H1 (cell line): ENCODE measurements at regions not wholly inside any gene's neighbourhood (a gene's known extent, or its start where the extent isn't known, plus 50 kb on each side); places are given as distances from the start of the nearest gene placed in this dataset.

ENCODE experiments used
- CTCF ChIA-PET: fragments of 300-600 bp; sonication (Branson Sonifier 250); formaldehyde crosslinking; loops from one replicate; lab custom pipeline; 2021; ENCODE audit not compliant: partially characterized antibody; lab: Charles Lee
- POLR2A ChIA-PET: fragments of 300-600 bp; sonication (Branson Sonifier 250); formaldehyde crosslinking; loops from one replicate; lab custom pipeline; 2021; ENCODE audit warnings: inconsistent platforms; ENCODE audit not compliant: partially characterized antibody; lab: Charles Lee
- DNase-seq, 2 experiments: peaks; one replicate each; pipeline versions ENCODE4 v3.0.0 to v3.0.0-alpha.2; 2010 to 2022; ENCODE audit warnings: low spot score in 2 of 2, low read depth in 1 of 2, mixed read lengths in 1 of 2
- FAIRE-seq: peaks from 2 replicates; lab custom pipeline; 2011; peaks lifted over from hg19 to GRCh38; lab: Jason Lieb, UNC
- H2AFZ ChIP-seq: 2 replicates; pipeline ENCODE4 v1.8.1; 2012; ENCODE audit warnings: low read length, inconsistent platforms
- H2AK5ac ChIP-seq: 2 replicates; pipeline ENCODE4 v1.6.1; 2013; ENCODE audit warnings: low read depth, low read length
- H2BK120ac ChIP-seq: replicated peaks from 2 replicates; pipeline ENCODE3; 2013; ENCODE audit warnings: low read depth, low read length, inconsistent platforms
- H2BK12ac ChIP-seq: 2 replicates; pipeline ENCODE4 v1.6.1; 2013; ENCODE audit warnings: low read depth, low read length
- H2BK15ac ChIP-seq: 2 replicates; pipeline ENCODE4 v1.6.1; 2013; ENCODE audit warnings: low read length
- H2BK20ac ChIP-seq: 2 replicates; pipeline ENCODE4 v1.6.1; 2013; ENCODE audit warnings: low read length
- H2BK5ac ChIP-seq: 2 replicates; pipeline ENCODE4 v1.6.1; 2013; ENCODE audit warnings: low read depth, low read length
- H3K14ac ChIP-seq: 2 replicates; pipeline ENCODE4 v1.6.1; 2013; ENCODE audit warnings: inconsistent platforms; ENCODE audit not compliant: insufficient read length
- H3K18ac ChIP-seq: 2 replicates; pipeline ENCODE4 v1.6.1; 2013; ENCODE audit warnings: low read length; ENCODE audit errors: extremely low read depth
- H3K23ac ChIP-seq: 2 replicates; pipeline ENCODE4 v1.6.1; 2013; ENCODE audit warnings: inconsistent platforms; ENCODE audit not compliant: insufficient read length
- H3K23me2 ChIP-seq: 2 replicates; pipeline ENCODE4 v1.6.1; 2013; ENCODE audit warnings: low read depth, low read length
- H3K27ac ChIP-seq: 2 replicates; pipeline ENCODE4 v1.6.1; 2011; ENCODE audit warnings: low read depth, low read length, inconsistent platforms
- H3K27me3 ChIP-seq, 4 experiments: replicated peaks in 1 of 4; 1 replicate in 1 of 4; 2 replicates in 3 of 4; pipeline versions ENCODE4 v1.6.1 to v1.8.1; 2011 to 2013; ENCODE audit warnings: low read length in 3 of 4, mild to moderate bottlenecking in 3 of 4, inconsistent platforms in 2 of 4, mixed read lengths in 2 of 4, moderate library complexity in 1 of 4; ENCODE audit not compliant: control insufficient read depth in 3 of 4, insufficient read depth in 3 of 4; ENCODE audit errors: extremely low read depth in 1 of 4
- H3K36me3 ChIP-seq, 4 experiments: 2 replicates each; pipeline versions ENCODE4 v1.6.1 to v1.8.1; 2011 to 2013; ENCODE audit warnings: mild to moderate bottlenecking in 4 of 4, low read length in 3 of 4, moderate library complexity in 2 of 4, control low read depth in 1 of 4, inconsistent platforms in 1 of 4; ENCODE audit not compliant: insufficient read depth in 4 of 4, control insufficient read depth in 2 of 4
- H3K4ac ChIP-seq: replicated peaks from 2 replicates; pipeline ENCODE3; 2013; ENCODE audit warnings: low read length, low read depth, mixed read lengths, inconsistent platforms; ENCODE audit not compliant: insufficient read length
- H3K4me1 ChIP-seq, 4 experiments: replicated peaks in 1 of 4; 1 replicate in 1 of 4; 2 replicates in 3 of 4; pipeline versions ENCODE4 v1.6.1 to v1.8.1; 2011 to 2013; ENCODE audit warnings: low read length in 3 of 4, inconsistent platforms in 2 of 4, mixed read lengths in 1 of 4; ENCODE audit not compliant: insufficient read depth in 4 of 4, control insufficient read depth in 3 of 4
- H3K4me2 ChIP-seq, 2 experiments: 2 replicates each; pipeline versions ENCODE4 v1.6.1 to v1.8.1; 2011 to 2013; ENCODE audit warnings: low read depth in 2 of 2, low read length in 2 of 2, control low read depth in 1 of 2, inconsistent platforms in 1 of 2, mild to moderate bottlenecking in 1 of 2; ENCODE audit not compliant: insufficient read depth in 1 of 2
- H3K4me3 ChIP-seq, 4 experiments: fragments of 200-600, 300-600 bp in 1 of 4; sonication (generic), shearing (Covaris generic), sonication (Bioruptor Twin) in 1 of 4; 2 replicates each; pipeline versions ENCODE4 v1.5.1 to v1.8.1; 2011 to 2016; ENCODE audit warnings: low read length in 4 of 4, low read depth in 3 of 4, control low read depth in 2 of 4, inconsistent platforms in 2 of 4, mild to moderate bottlenecking in 2 of 4, mixed read lengths in 1 of 4, moderate library complexity in 1 of 4; ENCODE audit not compliant: insufficient read depth in 2 of 4; ENCODE audit errors: extremely low read depth in 1 of 4
- H3K56ac ChIP-seq: replicated peaks from 2 replicates; pipeline ENCODE3; 2013; ENCODE audit warnings: low read depth, mild to moderate bottlenecking, mixed read lengths, low read length, inconsistent platforms; ENCODE audit not compliant: insufficient read length
- H3K79me1 ChIP-seq: 2 replicates; pipeline ENCODE4 v1.6.1; 2013; ENCODE audit warnings: low read depth, low read length, control low read depth
- H3K79me2 ChIP-seq, 2 experiments: 2 replicates each; pipeline versions ENCODE4 v1.6.1 to v1.8.1; 2012 to 2013; ENCODE audit warnings: low read length in 2 of 2, mild to moderate bottlenecking in 2 of 2, inconsistent platforms in 1 of 2; ENCODE audit not compliant: insufficient read depth in 2 of 2, control insufficient read depth in 1 of 2
- H3K9ac ChIP-seq, 4 experiments: replicated peaks in 1 of 4; 1 replicate in 1 of 4; 2 replicates in 3 of 4; pipeline versions ENCODE4 v1.6.1 to v1.8.1; 2011 to 2013; ENCODE audit warnings: low read depth in 3 of 4, low read length in 3 of 4, control low read depth in 2 of 4, mild to moderate bottlenecking in 2 of 4, moderate library complexity in 2 of 4, inconsistent platforms in 1 of 4; ENCODE audit errors: extremely low read depth in 1 of 4
- H3K9me3 ChIP-seq, 2 experiments: 2 replicates each; pipeline versions ENCODE4 v1.6.1 to v1.8.1; 2012 to 2013; ENCODE audit warnings: mild to moderate bottlenecking in 2 of 2, moderate library complexity in 2 of 2, control low read depth in 1 of 2, inconsistent platforms in 1 of 2, low read depth in 1 of 2, low read length in 1 of 2, mixed read lengths in 1 of 2; ENCODE audit not compliant: insufficient read depth in 2 of 2
- H4K20me1 ChIP-seq, 2 experiments: replicated peaks in 1 of 2; 2 replicates each; pipeline versions ENCODE3 to v1.8.1; 2011 to 2013; ENCODE audit warnings: inconsistent platforms in 2 of 2, low read length in 2 of 2, mild to moderate bottlenecking in 1 of 2; ENCODE audit not compliant: insufficient read depth in 2 of 2, control insufficient read depth in 1 of 2
- H4K5ac ChIP-seq: 2 replicates; pipeline ENCODE4 v1.6.1; 2013; ENCODE audit warnings: low read length, low read depth, mixed read lengths, inconsistent platforms; ENCODE audit not compliant: insufficient read length
- H4K8ac ChIP-seq: 2 replicates; pipeline ENCODE4 v1.8.0; 2013; ENCODE audit warnings: mild to moderate bottlenecking, moderate library complexity, low read length, inconsistent platforms; ENCODE audit not compliant: insufficient read depth; ENCODE audit errors: extremely low read depth
- H4K91ac ChIP-seq: replicated peaks from 2 replicates; pipeline ENCODE3; 2013; ENCODE audit warnings: low read length, mixed read lengths, inconsistent platforms; ENCODE audit not compliant: insufficient read length
- BACH1 ChIP-seq: IDR thresholded peaks from 2 replicates; pipeline ENCODE4 v1.6.1; 2012; ENCODE audit warnings: low read length, improper control_type of control experiment
- CEBPB ChIP-seq: IDR thresholded peaks from 2 replicates; pipeline ENCODE4 v1.6.1; 2012; ENCODE audit warnings: low read depth, low read length
- CHD1 ChIP-seq: IDR thresholded peaks from 2 replicates; pipeline ENCODE4 v1.6.1; 2012; ENCODE audit warnings: low read depth, low read length, improper control_type of control experiment
- CREB1 ChIP-seq: IDR thresholded peaks from 2 replicates; pipeline ENCODE4 v1.6.1; 2012; ENCODE audit warnings: inconsistent platforms
- CTCF ChIP-seq, 3 experiments: IDR thresholded peaks; 1 replicate in 2 of 3; 2 replicates in 1 of 3; pipeline versions ENCODE4 v1.5.1 to v1.6.1; 2011; ENCODE audit warnings: low read length in 3 of 3, mild to moderate bottlenecking in 3 of 3, inconsistent platforms in 2 of 3, low read depth in 1 of 3, moderate library complexity in 1 of 3; ENCODE audit not compliant: insufficient read depth in 1 of 3; ENCODE audit errors: control extremely low read depth in 1 of 3
- GTF2F1 ChIP-seq: IDR thresholded peaks from 2 replicates; pipeline ENCODE4 v1.6.1; 2012; ENCODE audit warnings: low read depth, low read length, improper control_type of control experiment, borderline replicate concordance
- KDM4A ChIP-seq: IDR thresholded peaks from one replicate; pipeline ENCODE4 v1.7.1; 2012; ENCODE audit warnings: low read depth, mild to moderate bottlenecking, moderate library complexity, low read length, inconsistent platforms; ENCODE audit not compliant: severe bottlenecking
- MAFK ChIP-seq: IDR thresholded peaks from 2 replicates; pipeline ENCODE4 v1.6.1; 2012; ENCODE audit warnings: low read depth, mild to moderate bottlenecking, improper control_type of control experiment, low read length
- NANOG ChIP-seq: IDR thresholded peaks from 2 replicates; pipeline ENCODE4 v1.6.1; 2011; ENCODE audit warnings: low read length, low read depth, mild to moderate bottlenecking, inconsistent platforms; ENCODE audit not compliant: insufficient read depth, poor library complexity, severe bottlenecking
- NRF1 ChIP-seq: IDR thresholded peaks from 2 replicates; pipeline ENCODE4 v1.6.1; 2011; ENCODE audit warnings: mild to moderate bottlenecking, low read depth, low read length, improper control_type of control experiment
- PHF8 ChIP-seq: fragments of 200-600 bp; sonication (generic); conservative IDR thresholded peaks from 2 replicates; pipeline ENCODE4 v1.7.1; 2012; ENCODE audit warnings: low read depth, mild to moderate bottlenecking, inconsistent platforms, low read length, moderate library complexity
- SAP30 ChIP-seq: fragments of 300-600 bp; sonication (generic); IDR thresholded peaks from 2 replicates; pipeline ENCODE4 v1.7.1; 2012; ENCODE audit warnings: low read length, moderate library complexity, mild to moderate bottlenecking, inconsistent platforms; ENCODE audit not compliant: insufficient read depth, insufficient replicate concordance
- SIN3A ChIP-seq, 2 experiments: IDR thresholded peaks in 1 of 2; conservative IDR thresholded peaks in 1 of 2; 2 replicates each; pipeline ENCODE4 v1.6.1; 2011 to 2012; ENCODE audit warnings: low read length in 2 of 2, improper control_type of control experiment in 1 of 2, low read depth in 1 of 2, mild to moderate bottlenecking in 1 of 2
- SP4 ChIP-seq: IDR thresholded peaks from 2 replicates; pipeline ENCODE4 v1.6.1; 2012; ENCODE audit warnings: low read length, inconsistent platforms

- Histone ChIP-seq H2BK12ac (no peak overlapping the region), H3K23me2 (no peaks in the 10 kb centered on the region), H3K27ac (no peak overlapping the region), H4K20me1 (no peaks in the 10 kb centered on the region), H4K8ac (no peak overlapping the region), H3K56ac (no peak overlapping the region), H2BK15ac (no peak overlapping the region), H3K79me2 (no peaks in the 10 kb centered on the region), H3K23ac (no peak overlapping the region), H3K9me3 (peaks cover 6 to 8% of the 10 kb centered on the region in 2 experiments), H2BK20ac (no peak overlapping the region), H2BK5ac (no peak overlapping the region), H3K9ac (no peak overlapping the region), H3K79me1 (no peaks in the 10 kb centered on the region), H2AFZ (no peak overlapping the region), H3K18ac (no peak overlapping the region), H2BK120ac (no peak overlapping the region), H3K4me2 (no peak overlapping the region), H2AK5ac (no peak overlapping the region), H3K4ac (no peak overlapping the region), H3K36me3 (peaks cover 0 to 2% (median 0%) of the 10 kb centered on the region in 4 experiments; a peak in 1 of 8 replicates), H4K91ac (no peak overlapping the region), H3K4me3 (no peak overlapping the region), H3K14ac (no peak overlapping the region), H3K4me1 (no peaks in the 10 kb centered on the region), H4K5ac (no peak overlapping the region), H3K27me3 (no peaks in the 10 kb centered on the region)
- DNase-seq (no peak), FAIRE-seq (no peak)
- POLR2A ChIA-PET, result no interaction called here
- CTCF ChIA-PET, result interaction anchor here (0.8 to 1.5 kb wide), 3 partner anchors 75 to 234 kb away, joined by 3 to 4 read pairs (median 3); no protein-coding TSS in a partner anchor
- TF ChIP-seq CTCF (IDR thresholded peaks at IDR 0.05; ENCODE audit: control extremely low read depth in 1 of 3, insufficient read depth in 1 of 3, low read depth in 1 of 3, low read length in 3 of 3) (no peak), SIN3A (conservative IDR thresholded peaks at IDR 0.05 in 1 of 2, IDR thresholded peaks at IDR 0.05 in 1 of 2; ENCODE audit: low read depth in 1 of 2, low read length in 2 of 2) (no peak), SP4 (no peak), SAP30 (no peak), CEBPB (no peak), CHD1 (no peak), BACH1 (no peak), KDM4A (no peak), NRF1 (no peak), MAFK (no peak), CREB1 (no peak), NANOG (no peak), PHF8 (no peak), GTF2F1 (no peak)
Observed at GRCh38 chr4:85318415-85318814, 156.5 kb upstream of the ARHGAP24 start.
